GM12875 (cell line): ENCODE measurements at regions not wholly inside any gene's neighbourhood (a gene's known extent, or its start where the extent isn't known, plus 50 kb on each side); places are given as distances from the start of the nearest gene placed in this dataset.

Experiments used
- H3K4me3 ChIP-seq: one replicate; pipeline ENCODE4 v1.5.1; 2011; ENCODE audit warnings: low read depth, low read length, control low read depth
- TF ChIP-seq, protein P1 (sequence below): IDR thresholded peaks from 2 replicates; pipeline ENCODE4 v1.5.1; 2011; ENCODE audit warnings: low read depth, mild to moderate bottlenecking, control low read depth, inconsistent platforms, low read length, moderate library complexity, borderline replicate concordance; ENCODE audit not compliant: insufficient read depth

DNA sequence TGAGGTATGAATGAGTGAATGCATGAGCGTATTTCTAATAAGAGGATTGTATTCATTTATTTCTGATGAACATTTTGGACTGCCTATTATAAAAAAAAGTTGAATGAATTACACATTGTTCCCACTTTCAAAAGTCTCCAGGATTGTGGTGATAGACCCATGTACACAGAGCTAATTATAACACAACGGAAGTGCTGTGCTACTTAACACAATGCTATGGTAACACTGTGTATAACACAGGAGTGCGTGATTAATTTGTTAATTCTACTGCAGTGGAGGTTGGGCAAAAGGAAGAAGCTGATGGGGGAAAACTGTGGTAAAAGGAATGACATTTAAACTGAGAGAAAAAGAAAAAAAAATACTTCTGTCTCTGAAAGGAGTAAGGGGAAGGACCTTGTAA lies 147.8 kb upstream of the MEF2C start:
- no peak overlapping the region for H3K4me3 ChIP-seq
- TF ChIP-seq, protein P1, sequence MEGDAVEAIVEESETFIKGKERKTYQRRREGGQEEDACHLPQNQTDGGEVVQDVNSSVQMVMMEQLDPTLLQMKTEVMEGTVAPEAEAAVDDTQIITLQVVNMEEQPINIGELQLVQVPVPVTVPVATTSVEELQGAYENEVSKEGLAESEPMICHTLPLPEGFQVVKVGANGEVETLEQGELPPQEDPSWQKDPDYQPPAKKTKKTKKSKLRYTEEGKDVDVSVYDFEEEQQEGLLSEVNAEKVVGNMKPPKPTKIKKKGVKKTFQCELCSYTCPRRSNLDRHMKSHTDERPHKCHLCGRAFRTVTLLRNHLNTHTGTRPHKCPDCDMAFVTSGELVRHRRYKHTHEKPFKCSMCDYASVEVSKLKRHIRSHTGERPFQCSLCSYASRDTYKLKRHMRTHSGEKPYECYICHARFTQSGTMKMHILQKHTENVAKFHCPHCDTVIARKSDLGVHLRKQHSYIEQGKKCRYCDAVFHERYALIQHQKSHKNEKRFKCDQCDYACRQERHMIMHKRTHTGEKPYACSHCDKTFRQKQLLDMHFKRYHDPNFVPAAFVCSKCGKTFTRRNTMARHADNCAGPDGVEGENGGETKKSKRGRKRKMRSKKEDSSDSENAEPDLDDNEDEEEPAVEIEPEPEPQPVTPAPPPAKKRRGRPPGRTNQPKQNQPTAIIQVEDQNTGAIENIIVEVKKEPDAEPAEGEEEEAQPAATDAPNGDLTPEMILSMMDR = no peak

DNA sequence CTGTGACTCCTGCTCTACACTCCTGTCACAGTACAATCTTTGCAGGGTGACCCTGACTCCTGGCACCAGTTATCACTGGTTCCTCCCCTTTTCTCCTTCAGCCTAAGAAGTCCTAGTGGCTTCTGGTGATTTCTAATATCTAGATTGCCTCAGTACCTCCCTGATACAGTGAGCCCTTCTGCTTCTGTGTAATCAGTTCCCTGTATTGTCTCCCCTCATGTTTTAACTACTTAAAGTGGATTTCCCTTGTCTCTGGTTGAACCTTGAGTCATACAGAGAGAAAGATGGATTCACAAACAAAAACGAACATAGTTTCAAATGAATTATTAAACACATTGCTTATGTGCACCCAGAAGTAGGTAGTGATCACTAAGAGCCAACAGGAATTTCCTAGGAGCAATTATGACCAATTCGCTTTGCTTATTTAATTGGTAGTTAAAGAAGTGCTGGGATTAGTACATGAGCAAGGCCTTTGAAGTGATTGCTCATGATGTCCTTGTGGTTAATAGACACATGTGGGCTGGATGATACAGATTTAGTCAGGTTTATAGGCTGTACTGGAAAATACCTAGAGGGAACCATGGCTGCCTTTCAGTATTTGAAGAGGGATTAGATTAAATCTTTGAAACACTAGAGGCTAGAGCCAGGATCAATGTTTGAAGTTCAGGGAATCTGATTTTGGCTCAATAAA lies 145.8 kb upstream of the MEF2C start:
- no peak overlapping the region for H3K4me3 ChIP-seq
- TF ChIP-seq, protein P1 = no peak

DNA sequence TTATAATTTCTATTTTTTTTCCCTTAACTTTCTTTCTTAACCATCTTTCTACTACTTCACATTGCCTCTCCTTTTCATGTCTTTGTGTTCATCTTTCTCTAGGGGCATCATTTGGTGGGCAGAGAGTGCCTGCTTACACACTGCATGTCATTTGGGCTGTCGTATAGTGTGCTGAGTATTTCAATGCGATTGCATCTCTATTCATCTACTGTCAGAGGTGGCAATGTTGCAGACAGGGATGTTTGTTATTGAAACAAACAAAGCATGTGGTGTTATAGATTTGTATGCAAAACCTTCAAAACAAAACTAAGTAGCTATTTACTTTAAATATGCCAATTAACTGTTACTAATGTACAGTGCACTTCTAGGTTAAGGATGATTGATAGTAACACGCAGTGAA lies 141.1 kb upstream of the MEF2C start:
- TF ChIP-seq, protein P1 = no peak
- H3K4me3 ChIP-seq = no peak overlapping the region

DNA sequence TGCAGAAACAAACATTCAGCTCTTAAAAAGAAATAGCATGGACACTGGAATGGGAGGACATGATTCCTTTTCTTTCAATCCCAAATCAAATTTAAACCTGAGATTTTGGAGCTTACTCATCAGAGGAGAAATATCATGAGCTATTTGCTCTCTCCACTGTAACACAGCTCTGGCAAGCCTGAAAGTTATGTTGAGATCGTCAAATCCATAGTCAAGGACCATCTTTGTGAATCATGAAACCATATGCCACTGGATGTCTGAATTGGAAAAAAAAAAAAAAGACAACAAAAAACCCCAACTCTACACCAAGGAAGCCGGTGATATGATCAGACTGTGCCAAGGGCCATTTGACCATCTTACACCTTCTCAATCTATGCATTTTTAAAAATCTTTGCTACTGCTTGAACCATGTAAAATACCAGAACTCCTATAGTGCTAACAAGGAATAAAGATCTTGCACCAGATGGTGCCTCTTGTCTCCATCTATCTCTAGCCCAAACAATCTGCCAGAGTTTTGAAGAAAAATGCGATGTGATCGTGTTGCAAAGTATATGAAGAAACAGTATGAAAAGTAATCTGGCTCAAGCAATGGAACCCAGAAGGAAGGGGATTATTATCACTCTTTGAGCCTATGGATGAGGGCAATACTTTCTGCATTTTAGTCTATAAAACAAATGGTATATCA lies 138.1 kb upstream of the MEF2C start:
- TF ChIP-seq, protein P1 = no peak
- no peak overlapping the region for H3K4me3 ChIP-seq

DNA sequence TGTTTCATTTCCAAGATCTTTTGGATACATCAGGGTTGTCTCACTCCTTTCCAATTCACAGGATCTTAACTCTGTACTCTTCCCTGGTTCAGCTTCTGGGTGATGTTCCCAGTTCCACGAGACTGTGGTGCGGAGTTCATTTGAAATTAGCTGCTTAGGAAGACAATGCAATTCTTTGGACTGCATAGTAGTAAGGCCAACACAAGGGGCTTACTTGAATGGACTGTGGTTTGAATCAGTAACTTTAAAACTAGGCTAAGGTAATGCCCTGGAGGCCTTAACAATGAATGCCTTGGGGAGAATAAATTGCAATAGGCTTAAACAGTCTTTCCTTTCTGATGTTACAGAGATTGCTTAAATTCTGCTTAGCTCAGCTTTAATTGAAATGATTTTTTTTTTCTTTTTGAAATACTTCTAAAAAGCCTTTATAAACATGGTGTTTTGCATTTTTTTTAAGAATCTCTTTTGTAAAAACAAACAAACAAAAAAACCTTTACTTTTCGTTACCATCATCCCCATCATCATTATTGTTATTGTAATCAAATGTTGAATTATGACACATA lies 133.8 kb upstream of the MEF2C start:
- H3K4me3 ChIP-seq = no peak overlapping the region
- TF ChIP-seq, protein P1 = no peak

DNA sequence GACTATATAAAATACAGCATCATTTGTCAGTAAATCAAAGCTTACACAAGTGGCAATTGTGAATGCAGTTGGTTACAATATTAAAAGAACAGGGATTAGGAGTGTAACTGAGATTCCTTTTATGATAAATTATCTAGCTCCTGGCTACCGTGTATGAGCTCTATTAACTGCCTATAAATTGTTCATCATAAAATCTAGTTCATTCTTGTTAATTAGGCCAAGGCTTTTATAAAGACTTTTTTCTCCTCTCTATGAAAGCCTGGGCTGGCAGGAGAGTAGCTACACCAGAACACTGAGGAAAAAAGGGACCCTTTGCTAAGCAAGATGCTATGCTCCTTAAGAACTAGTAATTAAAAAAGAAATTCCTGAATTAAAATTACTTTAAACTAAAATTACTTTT lies 132.4 kb upstream of the MEF2C start:
- TF ChIP-seq, protein P1 = no peak
- no peak overlapping the region for H3K4me3 ChIP-seq
